Type B pancreatic cell (in vitro differentiated cells): ENCODE measurements at regions not wholly inside any gene's neighbourhood (a gene's known extent, or its start where the extent isn't known, plus 50 kb on each side); places are given as distances from the start of the nearest gene placed in this dataset.

Source experiments
- DNase-seq: peaks from one replicate; pipeline ENCODE4 v3.0.0; 2021; ENCODE audit warnings: mixed read lengths; ENCODE audit not compliant: unreplicated experiment; ENCODE audit errors: extremely low spot score
- H3K27ac Mint-ChIP-seq: 2 replicates; pipeline ENCODE4 v1.8.0; 2021; ENCODE audit warnings: mild to moderate bottlenecking, mixed read lengths
- H3K27me3 Mint-ChIP-seq: 2 replicates; pipeline ENCODE4 v1.8.0; 2021; ENCODE audit warnings: mixed read lengths
- H3K36me3 Mint-ChIP-seq: 2 replicates; pipeline ENCODE4 v1.8.0; 2021; ENCODE audit warnings: mixed read lengths
- H3K4me1 Mint-ChIP-seq: one replicate; pipeline ENCODE4 v1.8.0; 2021; ENCODE audit warnings: mixed read lengths; ENCODE audit not compliant: unreplicated experiment
- H3K4me3 Mint-ChIP-seq: 2 replicates; pipeline ENCODE4 v1.8.0; 2021; ENCODE audit warnings: mild to moderate bottlenecking, mixed read lengths
- H3K9me3 Mint-ChIP-seq: 2 replicates; pipeline ENCODE4 v1.8.0; 2021; ENCODE audit warnings: mixed read lengths
- TF ChIP-seq, protein P1 (sequence below): fragments of 200-600 bp; sonication (generic); conservative IDR thresholded peaks from 2 replicates; pipeline ENCODE4 v1.5.0; 2021; ENCODE audit warnings: antibody characterized with exemption, mild to moderate bottlenecking

DNA sequence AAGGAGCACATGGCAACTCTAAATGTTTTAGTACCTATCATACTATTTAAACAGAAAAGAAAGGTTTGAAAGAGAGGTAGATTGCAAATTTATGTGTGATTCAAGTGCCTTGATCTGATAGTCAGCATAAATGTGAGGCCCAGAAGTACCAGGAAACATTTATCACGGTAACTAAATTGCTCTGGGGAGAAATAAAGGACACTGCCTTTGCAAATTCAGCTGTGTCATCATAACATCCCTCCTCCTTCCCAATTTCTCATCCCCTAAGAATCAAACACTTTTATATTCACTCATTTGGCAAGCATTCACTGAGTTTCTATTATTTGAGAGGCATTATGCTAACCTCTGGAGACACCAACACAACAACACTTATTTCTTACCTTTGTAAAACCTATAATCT is 563.4 kb upstream of the CA10 start:
- no peaks in the 10 kb centered on the region for H3K36me3 Mint-ChIP-seq
- TF ChIP-seq, protein P1, sequence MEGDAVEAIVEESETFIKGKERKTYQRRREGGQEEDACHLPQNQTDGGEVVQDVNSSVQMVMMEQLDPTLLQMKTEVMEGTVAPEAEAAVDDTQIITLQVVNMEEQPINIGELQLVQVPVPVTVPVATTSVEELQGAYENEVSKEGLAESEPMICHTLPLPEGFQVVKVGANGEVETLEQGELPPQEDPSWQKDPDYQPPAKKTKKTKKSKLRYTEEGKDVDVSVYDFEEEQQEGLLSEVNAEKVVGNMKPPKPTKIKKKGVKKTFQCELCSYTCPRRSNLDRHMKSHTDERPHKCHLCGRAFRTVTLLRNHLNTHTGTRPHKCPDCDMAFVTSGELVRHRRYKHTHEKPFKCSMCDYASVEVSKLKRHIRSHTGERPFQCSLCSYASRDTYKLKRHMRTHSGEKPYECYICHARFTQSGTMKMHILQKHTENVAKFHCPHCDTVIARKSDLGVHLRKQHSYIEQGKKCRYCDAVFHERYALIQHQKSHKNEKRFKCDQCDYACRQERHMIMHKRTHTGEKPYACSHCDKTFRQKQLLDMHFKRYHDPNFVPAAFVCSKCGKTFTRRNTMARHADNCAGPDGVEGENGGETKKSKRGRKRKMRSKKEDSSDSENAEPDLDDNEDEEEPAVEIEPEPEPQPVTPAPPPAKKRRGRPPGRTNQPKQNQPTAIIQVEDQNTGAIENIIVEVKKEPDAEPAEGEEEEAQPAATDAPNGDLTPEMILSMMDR, result no peak
- H3K4me1 Mint-ChIP-seq, result no peaks in the 10 kb centered on the region
- DNase-seq, result no peak
- H3K27me3 Mint-ChIP-seq, result peaks cover 9% of the 10 kb centered on the region
- no peak overlapping the region for H3K4me3 Mint-ChIP-seq
- H3K9me3 Mint-ChIP-seq, result no peaks in the 10 kb centered on the region
- H3K27ac Mint-ChIP-seq, result no peak overlapping the region

DNA sequence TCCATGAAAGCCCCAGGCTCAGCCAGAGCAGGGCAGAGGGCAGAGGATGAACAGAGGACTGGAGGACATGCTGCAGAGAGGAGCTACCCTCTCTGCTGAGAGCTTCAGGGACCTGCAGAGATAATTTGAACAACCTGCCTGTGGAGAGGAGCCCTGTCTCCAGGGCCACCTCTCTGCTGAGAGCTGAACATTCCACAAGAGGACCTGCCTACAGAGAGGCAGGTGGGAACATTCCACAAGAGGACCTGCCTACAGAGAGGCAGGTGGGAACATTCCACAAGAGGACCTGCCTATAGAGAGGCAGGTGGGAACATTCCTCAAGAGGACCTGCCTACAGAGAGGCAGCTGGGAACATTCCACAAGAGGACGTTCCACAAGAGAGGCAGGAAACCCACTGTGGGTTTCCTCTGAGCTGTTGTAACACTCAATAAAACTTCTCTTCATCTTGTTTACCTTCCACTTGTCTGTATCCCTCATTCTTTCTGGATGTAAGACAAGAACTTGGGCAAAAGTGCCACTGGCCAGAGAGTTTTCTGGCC is 551.9 kb upstream of the CA10 start:
- no peak overlapping the region for H3K4me3 Mint-ChIP-seq
- peaks cover 5% of the 10 kb centered on the region for H3K9me3 Mint-ChIP-seq
- no peak for DNase-seq
- TF ChIP-seq, protein P1, result no peak
- H3K27me3 Mint-ChIP-seq, result no peaks in the 10 kb centered on the region
- no peaks in the 10 kb centered on the region for H3K4me1 Mint-ChIP-seq
- no peaks in the 10 kb centered on the region for H3K36me3 Mint-ChIP-seq
- H3K27ac Mint-ChIP-seq, result peak overlapping the region; percentile 69

DNA sequence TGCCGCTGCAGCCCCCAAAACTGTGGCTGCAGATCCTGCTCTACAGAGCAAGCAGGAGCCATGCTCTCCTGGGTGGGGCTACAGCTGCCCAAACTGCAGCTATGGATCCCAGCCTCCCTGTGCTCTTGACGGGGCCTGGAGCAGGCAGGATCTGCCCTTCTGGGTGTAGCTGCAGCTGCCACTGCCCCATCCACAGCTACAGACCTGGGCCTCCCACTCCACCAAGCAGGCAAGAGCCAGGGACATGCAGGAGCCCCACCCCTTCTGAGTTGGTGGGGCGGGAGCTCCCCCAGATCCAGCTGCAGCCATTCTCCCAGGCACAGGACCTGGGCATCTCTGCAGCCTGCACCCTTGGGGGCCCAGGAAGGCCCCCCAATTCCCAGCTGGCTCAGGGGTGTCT is 551.2 kb upstream of the CA10 start:
- Mint-ChIP-seq H3K4me1 (no peaks in the 10 kb centered on the region), H3K36me3 (no peaks in the 10 kb centered on the region), H3K9me3 (peaks cover 5% of the 10 kb centered on the region), H3K4me3 (no peak overlapping the region), H3K27ac (no peak overlapping the region), H3K27me3 (no peaks in the 10 kb centered on the region)
- DNase-seq, result no peak
- TF ChIP-seq, protein P1, result no peak

DNA sequence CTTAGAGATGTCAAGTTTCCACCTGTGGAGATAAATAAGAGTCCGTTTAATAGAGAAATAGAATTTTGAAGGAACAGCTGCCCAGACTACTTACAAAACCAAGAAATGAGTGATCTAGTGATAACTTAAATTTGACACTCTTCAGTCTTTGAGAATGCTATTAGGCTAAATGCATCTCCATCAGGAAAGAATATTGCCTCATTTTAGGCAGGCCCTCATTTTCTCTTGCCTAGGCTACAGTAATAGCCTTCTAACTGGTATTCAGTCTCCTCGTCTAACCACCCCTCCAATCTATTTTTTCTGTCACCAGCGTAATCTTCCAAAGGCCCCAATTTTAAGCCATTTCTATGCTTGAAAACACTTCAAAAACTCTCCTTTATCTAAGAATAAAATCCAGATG is 537.8 kb upstream of the CA10 start:
- Mint-ChIP-seq H3K27ac (no peak overlapping the region), H3K36me3 (no peaks in the 10 kb centered on the region), H3K4me1 (no peaks in the 10 kb centered on the region), H3K9me3 (no peaks in the 10 kb centered on the region), H3K4me3 (no peak overlapping the region), H3K27me3 (no peaks in the 10 kb centered on the region)
- no peak for DNase-seq
- TF ChIP-seq, protein P1, result no peak

DNA sequence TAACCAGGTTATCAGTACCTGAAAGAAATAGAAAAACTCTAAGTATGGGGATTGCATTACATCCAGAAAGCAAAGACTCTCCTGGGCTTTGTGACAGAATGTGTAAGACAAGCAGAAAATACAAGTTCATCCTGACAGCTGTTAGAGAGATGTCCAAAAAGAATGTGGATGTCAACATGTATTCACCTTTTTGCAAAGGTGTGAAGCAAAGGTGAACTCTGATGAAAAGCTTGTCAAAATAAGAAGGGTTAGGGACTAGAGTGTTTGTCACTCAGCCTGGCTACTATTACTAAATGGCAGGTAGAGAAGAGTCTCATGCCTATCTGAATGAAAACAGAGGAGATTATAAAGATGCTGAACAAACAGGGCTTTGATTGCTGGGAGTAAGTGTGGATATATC is 527.6 kb upstream of the CA10 start:
- Mint-ChIP-seq H3K27me3 (no peaks in the 10 kb centered on the region), H3K36me3 (no peaks in the 10 kb centered on the region), H3K4me1 (no peaks in the 10 kb centered on the region), H3K9me3 (no peaks in the 10 kb centered on the region), H3K4me3 (no peak overlapping the region), H3K27ac (no peak overlapping the region)
- TF ChIP-seq, protein P1, result no peak
- no peak for DNase-seq

DNA sequence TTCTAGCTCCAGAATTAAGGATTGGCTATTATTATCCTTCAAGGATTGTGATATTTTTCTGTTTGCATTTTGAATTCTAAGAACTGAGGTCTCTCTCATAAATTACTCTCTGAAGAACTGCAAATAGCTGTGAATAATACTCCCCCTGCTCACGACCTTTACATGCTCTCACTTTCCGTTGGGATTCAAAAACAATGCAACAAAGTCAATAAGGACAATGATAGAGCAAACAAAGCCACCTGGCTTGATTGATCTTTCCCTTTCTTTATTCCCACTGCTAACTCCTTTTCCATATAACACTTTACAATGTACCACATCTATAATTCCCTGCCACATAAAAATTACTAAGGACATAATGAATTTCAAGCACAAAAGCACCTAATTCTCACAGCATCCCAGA is 523.0 kb upstream of the CA10 start:
- Mint-ChIP-seq H3K36me3 (no peaks in the 10 kb centered on the region), H3K27me3 (no peaks in the 10 kb centered on the region), H3K9me3 (no peaks in the 10 kb centered on the region), H3K4me3 (no peak overlapping the region), H3K4me1 (no peaks in the 10 kb centered on the region), H3K27ac (no peak overlapping the region)
- no peak for DNase-seq
- TF ChIP-seq, protein P1, result no peak
